GM18502 (cell line): ENCODE measurements at regions not wholly inside any gene's neighbourhood (a gene's known extent, or its start where the extent isn't known, plus 50 kb on each side); places are given as distances from the start of the nearest gene placed in this dataset.

Experiments used
- ATAC-seq: cut with Tn5 transposase; IDR thresholded peaks from one replicate; pipeline ENCODE4 v1.9.1; 2021; ENCODE audit warnings: mild to moderate bottlenecking; ENCODE audit not compliant: unreplicated experiment, poor library complexity

DNA sequence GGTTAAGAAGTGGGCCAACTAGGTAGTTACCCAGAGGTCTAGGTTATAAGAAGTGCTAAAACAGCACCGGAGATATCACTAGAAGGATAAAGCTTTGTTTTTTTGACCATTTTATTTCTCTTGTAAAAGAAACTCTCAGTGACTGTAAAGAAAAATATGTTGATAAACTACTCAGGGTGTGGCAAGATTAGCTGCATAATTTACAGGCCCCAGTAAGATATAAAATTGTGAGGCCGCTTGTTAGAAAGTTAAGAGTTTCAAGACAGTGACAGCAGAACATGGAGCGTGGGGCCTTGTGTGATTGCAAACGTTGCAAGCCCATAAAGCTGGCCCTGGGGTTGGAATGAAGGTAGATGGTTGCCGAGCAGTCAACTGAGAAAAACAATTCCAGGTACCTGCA is 263.7 kb upstream of the EEF2KMT start:
- no peak for ATAC-seq

DNA sequence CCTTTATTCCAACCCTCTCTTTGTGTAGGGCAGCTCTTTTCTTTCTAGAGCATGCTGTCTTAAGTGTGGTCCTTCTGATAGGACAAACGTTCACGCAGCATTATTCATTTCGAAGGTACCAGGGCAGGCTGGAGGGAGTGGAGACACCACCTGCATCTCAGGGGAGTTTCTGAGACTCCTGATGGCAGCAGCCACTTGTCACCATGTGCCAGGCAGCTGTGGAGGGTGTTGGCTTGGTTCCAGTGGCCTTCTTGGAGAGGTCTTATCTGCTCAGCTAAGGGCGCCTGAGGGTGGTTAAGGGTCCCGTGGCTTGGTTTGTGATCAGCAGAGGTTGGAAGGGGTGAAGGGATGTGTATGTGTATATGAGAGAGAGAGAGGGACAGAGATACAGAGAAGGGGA is 257.1 kb upstream of the EEF2KMT start:
- ATAC-seq = no peak

GRCh38 chr16:5349670-5350517 is 252.3 kb upstream of the EEF2KMT start:
- no peak for ATAC-seq

- ATAC-seq = no peak
Measured at GRCh38 chr16:5349101-5349500, 251.5 kb upstream of the EEF2KMT start.

DNA sequence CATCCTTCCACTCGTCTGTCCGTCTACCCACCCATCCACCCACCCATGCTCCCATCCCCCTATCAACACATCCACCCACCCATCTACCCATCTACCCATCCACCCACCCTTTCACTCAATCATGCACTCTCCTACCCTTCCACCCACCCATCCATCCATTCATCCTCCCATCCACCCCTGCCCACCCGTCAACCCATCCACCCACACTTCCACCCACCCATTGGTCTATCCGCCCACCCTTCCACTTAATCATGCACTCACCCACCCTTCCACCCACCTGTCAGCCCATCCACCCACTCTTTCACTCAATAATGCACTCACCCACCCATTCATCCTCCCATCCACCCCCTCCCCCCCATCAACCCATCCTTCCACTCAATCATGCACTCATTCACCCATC is 250.0 kb upstream of the EEF2KMT start:
- no peak for ATAC-seq

- no peak for ATAC-seq
Measured at GRCh38 chr16:5336941-5337340, 239.3 kb upstream of the EEF2KMT start.

- no peak for ATAC-seq
Measured at GRCh38 chr16:5333991-5334390, 236.4 kb upstream of the EEF2KMT start.

GRCh38 chr16:5333126-5333525 is 235.5 kb upstream of the EEF2KMT start:
- no peak for ATAC-seq

- no peak for ATAC-seq
Measured at GRCh38 chr16:5330058-5330457, 232.5 kb upstream of the EEF2KMT start.

GRCh38 chr16:5328546-5328945 is 231.0 kb upstream of the EEF2KMT start:
- ATAC-seq = no peak

DNA sequence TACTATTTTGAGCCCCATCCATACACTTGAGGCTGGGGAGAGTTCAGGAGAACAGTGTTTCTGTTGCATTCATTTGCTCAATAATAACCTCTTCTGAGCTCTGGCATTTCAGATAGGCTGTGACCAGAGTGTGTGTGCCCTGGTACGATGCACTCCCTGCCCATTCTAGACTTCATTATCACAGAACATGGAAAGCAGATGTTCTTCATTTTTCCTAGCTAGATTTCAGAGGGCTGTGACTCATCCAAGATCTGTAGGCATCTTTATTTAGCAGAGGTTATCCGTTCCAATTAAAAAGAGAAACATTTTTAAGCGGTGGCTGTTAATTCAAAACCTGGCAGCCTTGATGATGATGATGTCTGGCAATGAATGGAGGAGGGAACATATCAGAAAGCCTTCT is 228.8 kb upstream of the EEF2KMT start:
- ATAC-seq = no peak

DNA sequence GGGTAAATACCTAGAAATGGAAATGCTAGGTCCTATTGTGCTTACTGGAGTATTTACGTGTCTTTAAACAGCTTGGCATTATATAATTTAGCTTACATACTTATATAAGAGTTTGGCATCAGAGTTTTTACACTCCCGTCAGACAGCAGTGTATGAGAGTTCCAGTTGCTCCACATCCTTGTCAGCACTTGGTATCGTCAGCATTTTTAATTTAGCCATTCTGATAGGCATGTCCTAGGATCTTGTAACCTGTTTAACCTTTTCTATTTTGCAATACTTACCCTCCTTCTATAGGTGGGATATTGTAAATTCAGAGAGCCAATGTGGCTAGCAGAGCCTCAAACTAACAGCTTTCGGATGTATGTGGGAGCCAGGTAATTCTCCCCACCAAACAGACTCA is 228.3 kb upstream of the EEF2KMT start:
- no peak for ATAC-seq

DNA sequence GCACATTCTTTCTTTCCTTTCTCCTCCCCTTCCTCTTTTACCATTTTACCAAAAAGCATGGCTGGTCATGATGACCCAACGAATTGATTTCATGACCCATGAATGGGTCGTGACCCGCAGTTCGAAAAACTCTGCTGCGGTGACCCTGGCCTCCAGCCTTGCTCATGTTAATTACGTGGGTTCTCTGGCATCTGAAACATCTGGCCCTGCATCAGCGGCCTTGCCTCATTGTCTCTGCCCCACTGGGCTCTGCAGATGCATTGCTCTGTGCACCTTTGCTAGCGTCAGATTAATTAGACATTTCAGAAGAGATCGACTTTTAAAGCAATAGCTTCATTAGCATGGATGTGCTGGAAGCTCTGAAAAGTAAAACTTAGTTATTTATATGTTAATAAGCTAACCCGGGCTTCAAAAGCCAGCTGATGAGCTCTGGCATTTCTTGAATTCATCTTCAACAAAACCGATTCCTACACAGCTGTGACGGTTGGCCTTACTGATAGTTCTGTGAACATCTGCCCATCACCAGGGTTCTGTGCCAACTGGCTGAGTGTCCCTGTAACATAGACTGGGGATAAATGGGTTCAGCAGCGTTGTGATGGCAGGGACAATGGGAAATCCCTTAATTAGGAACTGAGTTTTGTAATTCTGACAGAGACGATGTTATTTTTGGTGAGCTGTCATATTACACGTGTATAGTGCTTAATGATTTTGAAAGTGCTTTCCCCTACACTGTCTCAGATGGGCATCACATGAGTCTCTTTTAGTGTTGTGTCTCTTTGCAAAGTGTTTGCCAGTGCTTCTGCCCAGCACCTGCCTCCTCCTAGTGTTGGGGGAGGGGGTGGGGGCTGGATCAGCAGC is 225.9 kb upstream of the EEF2KMT start:
- no peak for ATAC-seq

GRCh38 chr16:5321930-5322329 is 224.3 kb upstream of the EEF2KMT start:
- no peak for ATAC-seq

- no peak for ATAC-seq
Measured at GRCh38 chr16:5319799-5320198, 222.2 kb upstream of the EEF2KMT start.

- no peak for ATAC-seq
Measured at GRCh38 chr16:5315914-5316313, 218.3 kb upstream of the EEF2KMT start.

DNA sequence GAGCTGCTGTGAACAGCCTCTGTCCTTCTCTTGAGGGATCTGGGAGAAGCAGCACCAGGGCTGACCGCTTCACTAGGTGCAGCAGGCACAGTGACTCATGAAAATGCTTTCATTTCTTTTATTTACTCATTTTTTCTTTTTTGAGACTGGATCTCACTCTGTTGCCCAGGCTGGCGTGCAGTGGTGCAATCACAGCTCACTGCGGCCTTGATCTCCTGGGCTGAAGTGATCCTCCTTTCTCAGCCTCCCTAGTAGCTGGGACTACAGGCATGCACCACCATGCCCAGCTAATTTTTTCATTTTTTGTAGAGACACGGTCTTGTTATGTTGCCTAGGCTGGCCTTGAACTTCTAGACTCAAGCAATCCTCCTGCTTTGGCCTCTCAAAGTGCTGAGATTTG is 216.8 kb upstream of the EEF2KMT start:
- ATAC-seq = no peak

DNA sequence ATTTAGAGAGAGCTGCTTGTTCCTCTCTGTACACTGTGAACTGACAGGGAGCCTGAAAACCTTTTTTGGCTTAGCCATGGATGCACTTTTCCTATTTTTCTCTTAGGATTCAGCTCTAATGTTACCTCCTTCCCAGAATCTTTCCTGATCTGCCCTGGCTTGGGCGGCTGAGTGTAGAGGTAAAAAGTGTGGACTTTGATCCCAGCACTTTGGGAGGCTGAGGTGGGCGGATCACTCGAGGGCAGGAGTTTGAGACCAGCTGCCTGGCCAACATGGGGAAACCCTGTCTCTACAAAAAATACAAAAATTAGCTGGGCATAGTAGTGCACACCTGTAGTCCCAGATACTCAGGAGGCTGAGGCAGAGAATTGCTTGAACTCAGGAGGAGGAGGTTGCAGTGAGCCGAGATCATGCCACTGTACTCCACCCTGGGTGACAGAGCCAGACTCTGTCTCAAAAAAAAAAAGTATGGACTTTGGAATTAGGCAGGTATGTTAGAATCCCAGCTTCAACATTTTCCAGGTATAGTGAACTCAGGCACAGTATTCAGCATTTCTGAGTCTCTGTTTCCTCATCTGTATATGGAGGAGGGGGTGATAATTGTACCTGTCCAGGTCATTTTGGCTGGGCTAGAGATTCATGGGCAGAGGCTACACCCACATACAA is 212.5 kb upstream of the EEF2KMT start:
- ATAC-seq = no peak

DNA sequence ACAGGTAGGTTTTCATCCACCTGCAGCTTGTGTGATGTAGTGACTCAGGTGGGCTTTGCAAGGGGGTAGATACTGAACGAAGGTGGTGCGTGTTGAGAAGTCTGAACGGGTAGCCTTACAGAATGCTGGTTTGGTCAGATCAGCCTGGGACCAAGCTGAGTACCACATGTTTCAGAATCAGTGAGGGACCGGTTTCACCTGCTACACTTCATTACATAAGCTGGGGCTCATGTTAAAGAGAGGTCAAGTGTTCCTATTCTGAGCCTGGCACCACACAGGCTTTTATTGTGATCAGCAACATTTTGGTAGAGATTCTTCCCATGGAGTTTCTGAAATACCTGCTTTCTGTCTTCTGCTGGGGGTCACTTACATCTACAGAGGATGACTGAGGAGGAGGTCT is 207.4 kb upstream of the EEF2KMT start:
- no peak for ATAC-seq

- no peak for ATAC-seq
Measured at GRCh38 chr16:5302372-5303114, 204.9 kb upstream of the EEF2KMT start.
